Pancreas (tissue), 10 donors: ENCODE measurements at regions not wholly inside any gene's neighbourhood (a gene's known extent, or its start where the extent isn't known, plus 50 kb on each side); places are given as distances from the start of the nearest gene placed in this dataset.

Experiments used
- ATAC-seq, 4 donors: fragments of 200-7000 bp; cut with Tn5 transposase; one replicate each; pipeline versions ENCODE4 v1.8.0 to v1.9.1; 2020; ENCODE audit warnings: mild to moderate bottlenecking in 4 of 4, moderate library complexity in 4 of 4
- DNase-seq, 6 donors: peaks; one replicate each; pipeline ENCODE4 v3.0.0-alpha.2; 2020
- FAIRE-seq: peaks from 2 replicates; lab custom pipeline; 2012; peaks lifted over from hg19 to GRCh38; lab: Jason Lieb, UNC
- H3K27ac ChIP-seq, 4 donors: fragments of 200-600 bp; sonication (generic); 1 replicate in 3 of 4; 2 replicates in 1 of 4; pipeline versions ENCODE4 v1.5.0 to v1.8.0; 2020
- H3K27me3 ChIP-seq, 4 donors: fragments of 200-600 bp; one replicate each; pipeline ENCODE4 v1.8.0; 2021
- H3K36me3 ChIP-seq, 3 donors: fragments of 200-600 bp; sonication (generic) in 1 of 3; one replicate each; pipeline versions ENCODE4 v1.5.0 to v1.8.0; 2020 to 2021
- H3K4me1 ChIP-seq, 3 donors: fragments of 200-600 bp; one replicate each; pipeline ENCODE4 v1.8.0; 2021
- H3K4me3 ChIP-seq, 4 donors: fragments of 200-600 bp; sonication (generic) in 2 of 4; one replicate each; pipeline versions ENCODE4 v1.5.0 to v1.8.0; 2020 to 2021
- H3K9me3 ChIP-seq, 4 donors: fragments of 200-600 bp; one replicate each; pipeline ENCODE4 v1.8.0; 2021
- WGBS, 2 donors: extraction: QIAGEN DNeasy Blood & Tissue Kit; methylation state at CpG; one replicate each; pipeline ENCODE4 v1.1.7; 2013; 5-methylcytosine and 5-hydroxymethylcytosine counted together
- intact Hi-C, 3 donors: fragments of 100-400 bp; cut with DNase I; formaldehyde crosslinking; loops; one replicate each; pipeline versions ENCODE4 v1.11.1 to v1.14.2; 2022
- TF ChIP-seq, protein P1 (sequence below), 4 donors: fragments of 200-600 bp; sonication (generic) in 3 of 4; IDR thresholded peaks; one replicate each; pipeline versions ENCODE4 v1.5.0 to v1.8.0; 2021; ENCODE audit warnings: antibody characterized with exemption in 4 of 4
- donor health status: healthy with polysubstance abuse.
- donor health status: DM: no; HTN: no; CAD: no; lungs with moderate emphysema.
- donor health status: DM: no; HTN: no; CAD: no.
- donor health status: control.
- donor health status: control.
- donor health status: Bipolar disorder and iron deficiency.
- donor health status: DM: yes; HTN: yes; CAD: no.
- donor health status: DM: no; HTN: no; CAD: no.
- donor health status: DM: no; HTN: no; CAD: no.
- donor health status: DM: yes; HTN: yes; CAD: no.

DNA sequence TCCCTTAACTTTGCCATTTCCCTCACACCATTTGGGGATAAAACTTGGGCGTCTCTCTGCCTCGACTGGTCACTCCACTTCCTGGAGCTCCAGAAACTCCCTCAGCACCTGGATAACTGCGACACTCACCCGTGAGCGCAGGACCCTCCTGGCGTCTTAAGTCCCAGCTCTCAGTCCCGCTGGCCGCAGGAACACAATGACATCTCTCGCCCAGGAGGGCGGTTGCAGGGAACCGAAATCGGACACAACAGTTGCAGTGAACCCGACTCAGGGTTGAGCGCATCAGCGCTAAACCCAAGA is 370.9 kb upstream of the SMIM31 start:
- Histone ChIP-seq H3K4me3 (peak overlapping the region in 1 of 4 donors; percentile 17), H3K4me1 (no peaks in the 10 kb centered on the region), H3K36me3 (no peaks in the 10 kb centered on the region), H3K9me3 (no peaks in the 10 kb centered on the region), H3K27me3 (no peaks in the 10 kb centered on the region), H3K27ac (no peak overlapping the region)
- TF ChIP-seq, protein P1, sequence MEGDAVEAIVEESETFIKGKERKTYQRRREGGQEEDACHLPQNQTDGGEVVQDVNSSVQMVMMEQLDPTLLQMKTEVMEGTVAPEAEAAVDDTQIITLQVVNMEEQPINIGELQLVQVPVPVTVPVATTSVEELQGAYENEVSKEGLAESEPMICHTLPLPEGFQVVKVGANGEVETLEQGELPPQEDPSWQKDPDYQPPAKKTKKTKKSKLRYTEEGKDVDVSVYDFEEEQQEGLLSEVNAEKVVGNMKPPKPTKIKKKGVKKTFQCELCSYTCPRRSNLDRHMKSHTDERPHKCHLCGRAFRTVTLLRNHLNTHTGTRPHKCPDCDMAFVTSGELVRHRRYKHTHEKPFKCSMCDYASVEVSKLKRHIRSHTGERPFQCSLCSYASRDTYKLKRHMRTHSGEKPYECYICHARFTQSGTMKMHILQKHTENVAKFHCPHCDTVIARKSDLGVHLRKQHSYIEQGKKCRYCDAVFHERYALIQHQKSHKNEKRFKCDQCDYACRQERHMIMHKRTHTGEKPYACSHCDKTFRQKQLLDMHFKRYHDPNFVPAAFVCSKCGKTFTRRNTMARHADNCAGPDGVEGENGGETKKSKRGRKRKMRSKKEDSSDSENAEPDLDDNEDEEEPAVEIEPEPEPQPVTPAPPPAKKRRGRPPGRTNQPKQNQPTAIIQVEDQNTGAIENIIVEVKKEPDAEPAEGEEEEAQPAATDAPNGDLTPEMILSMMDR (IDR thresholded peaks at IDR 0.05) = no peak
- DNase-seq (no peak), ATAC-seq (peak in 1 of 4 donors; percentile 20), FAIRE-seq (no peak)
- WGBS, 2 donors = 1% methylated on average over 15 of the region's 15 CpGs
- intact Hi-C loops = no loop called here

DNA sequence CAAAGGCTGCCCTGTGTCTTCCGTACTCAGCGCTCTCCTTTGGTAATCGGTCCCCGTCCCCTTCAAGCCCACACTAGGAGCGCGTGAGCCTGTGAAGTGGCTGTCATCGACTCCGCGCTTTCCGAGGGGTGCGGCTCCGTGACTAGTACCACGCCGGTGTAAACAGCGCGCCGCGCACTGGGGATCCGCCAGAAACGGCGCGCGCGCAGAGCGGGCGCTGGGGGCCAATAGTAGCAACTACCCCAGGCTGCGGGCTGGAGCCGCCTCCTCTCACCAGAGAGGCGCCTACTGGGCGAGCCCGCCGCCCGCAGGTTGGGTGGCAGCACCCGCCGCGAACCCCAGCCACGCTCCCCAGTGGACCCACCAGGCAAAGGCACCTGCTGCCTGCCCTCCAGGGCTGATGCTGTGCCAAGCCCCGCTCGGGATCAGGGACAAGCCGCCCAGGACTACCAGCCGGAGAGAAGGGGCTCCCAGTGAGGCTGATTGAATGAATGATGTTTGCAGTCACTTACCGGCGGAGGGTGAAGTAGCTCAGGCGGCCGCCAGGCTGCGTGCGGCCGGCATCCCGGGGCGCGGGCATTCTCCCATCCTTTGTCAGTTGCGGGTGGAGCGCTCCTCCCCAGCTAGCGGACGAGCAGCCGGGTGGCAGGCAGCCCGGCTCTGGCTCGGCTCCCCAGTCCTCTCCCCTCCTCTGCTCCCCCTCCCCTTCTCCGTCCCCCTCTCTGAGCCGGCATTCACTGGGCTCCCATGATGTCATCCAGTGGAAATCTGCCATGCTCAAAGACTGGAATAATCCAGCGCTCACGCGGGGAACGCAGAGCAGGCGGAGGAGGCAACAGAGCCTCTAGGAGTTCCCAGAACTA is 370.3 kb upstream of the SMIM31 start:
- TF ChIP-seq, protein P1 (IDR thresholded peaks at IDR 0.05) = no peak
- Histone ChIP-seq H3K9me3 (no peaks in the 10 kb centered on the region), H3K27me3 (no peaks in the 10 kb centered on the region), H3K4me3 (peak overlapping the region in 1 of 4 donors; percentile 17), H3K27ac (no peak overlapping the region), H3K36me3 (no peaks in the 10 kb centered on the region), H3K4me1 (no peaks in the 10 kb centered on the region)
- ATAC-seq (peak in 3 of 4 donors; percentile 37 to 76 (median 56)), DNase-seq (peak in 3 of 6 donors; percentile 20 to 69 (median 62)), FAIRE-seq (no peak)
- intact Hi-C loops = no loop called here
- 2% methylated on average over 63 to 65 of the region's 65 CpGs for WGBS, 2 donors

DNA sequence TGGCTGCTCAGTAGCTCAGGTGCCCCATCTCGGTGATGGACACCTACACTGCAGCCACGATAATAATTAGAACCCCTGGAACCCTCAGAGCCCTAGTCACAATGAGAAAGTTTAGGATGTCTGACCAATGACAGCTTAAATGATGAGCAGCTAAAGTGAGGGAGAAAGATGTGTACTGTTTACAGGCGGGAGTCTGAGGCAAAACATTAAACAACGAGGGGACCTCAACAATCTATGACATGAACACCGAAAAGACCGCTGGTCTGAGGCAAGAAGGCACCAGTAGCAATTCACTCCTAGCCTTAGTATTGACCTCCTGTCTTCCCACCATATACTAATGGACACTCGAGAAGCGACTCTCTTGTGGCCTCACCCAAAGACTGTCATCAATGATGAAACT is 369.5 kb upstream of the SMIM31 start:
- 43 to 68% methylated on average over 8 of the region's 8 CpGs for WGBS, 2 donors
- FAIRE-seq (no peak), DNase-seq (no peak), ATAC-seq (no peak)
- Histone ChIP-seq H3K4me1 (no peaks in the 10 kb centered on the region), H3K27me3 (no peaks in the 10 kb centered on the region), H3K27ac (no peak overlapping the region), H3K36me3 (no peaks in the 10 kb centered on the region), H3K4me3 (no peak overlapping the region), H3K9me3 (no peaks in the 10 kb centered on the region)
- intact Hi-C loops = no loop called here
- TF ChIP-seq, protein P1 (IDR thresholded peaks at IDR 0.05) = no peak

DNA sequence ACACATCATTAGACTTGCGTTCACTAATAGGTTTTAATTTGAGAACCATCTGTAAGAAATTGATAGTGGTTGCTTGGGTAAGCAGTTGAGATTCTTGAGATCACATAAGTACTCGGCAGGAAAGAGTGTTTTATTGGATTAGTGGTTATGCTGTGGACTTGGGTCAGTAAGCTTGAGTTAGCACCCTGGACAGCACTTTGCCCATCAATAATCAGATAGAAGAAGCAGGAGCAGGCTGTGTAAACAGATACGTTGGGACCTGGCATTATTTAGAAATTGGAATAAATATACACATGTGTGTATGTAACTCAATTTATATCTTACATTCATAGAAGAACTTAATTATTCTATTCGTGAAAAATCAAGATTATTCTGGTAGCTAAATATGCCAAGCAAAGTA is 357.5 kb upstream of the SMIM31 start:
- 18 to 37% methylated on average over 4 of the region's 4 CpGs for WGBS, 2 donors
- Histone ChIP-seq H3K27ac (no peak overlapping the region), H3K9me3 (no peaks in the 10 kb centered on the region), H3K27me3 (no peaks in the 10 kb centered on the region), H3K4me1 (no peaks in the 10 kb centered on the region), H3K36me3 (no peaks in the 10 kb centered on the region), H3K4me3 (no peak overlapping the region)
- FAIRE-seq (no peak), ATAC-seq (no peak), DNase-seq (no peak)
- TF ChIP-seq, protein P1 (IDR thresholded peaks at IDR 0.05) = no peak
- intact Hi-C loops = no loop called here

DNA sequence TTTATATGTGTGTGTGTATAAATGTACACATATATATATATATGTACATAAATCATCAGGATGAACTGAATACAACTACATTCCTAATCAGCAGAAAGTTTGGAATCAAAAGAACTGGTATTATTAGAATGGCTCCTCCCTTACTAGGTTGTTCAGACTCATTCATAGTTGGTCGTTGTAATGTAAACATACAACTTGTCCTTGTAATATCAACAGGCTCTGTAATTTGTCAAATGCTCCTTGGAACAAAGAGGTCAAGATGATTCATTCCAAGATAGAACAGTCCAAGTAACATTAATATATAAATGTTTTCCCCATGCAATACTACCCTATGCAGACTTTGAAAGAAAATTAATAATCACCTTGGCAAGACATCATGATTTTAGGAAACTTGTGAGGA is 351.4 kb upstream of the SMIM31 start:
- 4% methylated on average over 1 of the region's 1 CpG for WGBS, 2 donors
- ATAC-seq = no peak

More for the DNA sequence above, 351.4 kb upstream of the SMIM31 start:
- Histone ChIP-seq H3K4me1 (no peaks in the 10 kb centered on the region), H3K9me3 (no peaks in the 10 kb centered on the region), H3K36me3 (no peaks in the 10 kb centered on the region), H3K4me3 (no peak overlapping the region), H3K27ac (no peak overlapping the region), H3K27me3 (no peaks in the 10 kb centered on the region)
- DNase-seq = no peak
- TF ChIP-seq, protein P1 (IDR thresholded peaks at IDR 0.05) = no peak
- intact Hi-C loops = no loop called here
- FAIRE-seq = no peak
